ENCODE measurements at regions not wholly inside any gene's neighbourhood (a gene's known extent, or its start where the extent isn't known, plus 50 kb on each side); places are given as distances from the start of the nearest gene placed in this dataset.
A peak's percentile ranks its signal among the peaks of the same experiment; 100 is the strongest.

GRCh38 chr14:61953602-61954001, 191.4 kb downstream of the SNAPC1 start:
- peak overlapping the region; percentile 83 for H3K14ac ChIP-seq (replicated peaks; ENCODE audit: low read depth, low read length)
- peak overlapping the region; percentile 62; the same call in 1 of the 2 replicates for H3K27ac ChIP-seq (ENCODE audit: insufficient read depth, low read length)
- POLR2A ChIA-PET (ENCODE audit: unreplicated experiment) = interaction anchor here (0.6 kb wide), 1 partner anchor 42 kb away, joined by 3 read pairs; no protein-coding TSS in a partner anchor
- H3K4me1 ChIP-seq (ENCODE audit: control insufficient read depth, insufficient read depth, low read length) = peaks cover 8% of the 10 kb centered on the region
- H3K9ac ChIP-seq (ENCODE audit: low read depth, low read length) = no peak overlapping the region
- H4K20me1 ChIP-seq (ENCODE audit: insufficient read depth, low read length) = no peaks in the 10 kb centered on the region
- H3K9me1 ChIP-seq (ENCODE audit: insufficient read depth, low read length) = peaks cover 3% of the 10 kb centered on the region; the same call in 1 of the 2 replicates
- DNase-seq (peak; percentile 47), ATAC-seq (ENCODE audit: low read depth) (peak; percentile 88)
- peak overlapping the region; percentile 53; the same call in 1 of the 2 replicates for H3K4me2 ChIP-seq (ENCODE audit: low read depth, low read length)
- BruUV-seq (replicated peaks) = no TSS peak
- H3K4ac ChIP-seq (ENCODE audit: low read depth, low read length) = peak overlapping the region; percentile 71
- peak overlapping the region; percentile 88 for H3K18ac ChIP-seq (ENCODE audit: low read depth, low read length)
- H2AFZ ChIP-seq (replicated peaks; ENCODE audit: low read length, poor library complexity) = peak overlapping the region; percentile 67
- H2BK20ac ChIP-seq (ENCODE audit: low read depth, low read length) = peak overlapping the region; percentile 83
- H3K4me3 ChIP-seq (ENCODE audit: insufficient read depth, low read depth, low read length) = no peak overlapping the region
- H3K9me3 ChIP-seq (ENCODE audit: control insufficient read depth, insufficient read depth, low read length) = peaks cover 3% of the 10 kb centered on the region; the same call in 1 of the 2 replicates
- H2BK5ac ChIP-seq (ENCODE audit: low read depth, low read length, poor library complexity, severe bottlenecking) = peak overlapping the region; percentile 78
- dilution Hi-C loops (cut with HindIII; ENCODE audit: low sequenced_read_pairs, unreplicated experiment) (no loop called here), in situ Hi-C loops (cut with MboI; ENCODE audit: low sequenced_read_pairs) (no loop called here), intact Hi-C loops (cut with micrococcal nuclease) (no loop called here)
- no peaks in the 10 kb centered on the region for H3K27me3 ChIP-seq (ENCODE audit: control insufficient read depth, insufficient read depth, low read length)
- H4K8ac ChIP-seq (ENCODE audit: low read depth in 2 of 2, low read length in 2 of 2) = peak overlapping the region in 1 of 2 experiments; percentile 68; a peak in 2 of 4 replicates
- no peak for TF ChIP-seq RAD21 (IDR thresholded peaks at IDR 0.05; ENCODE audit: low read length)
- TF ChIP-seq, protein P1, sequence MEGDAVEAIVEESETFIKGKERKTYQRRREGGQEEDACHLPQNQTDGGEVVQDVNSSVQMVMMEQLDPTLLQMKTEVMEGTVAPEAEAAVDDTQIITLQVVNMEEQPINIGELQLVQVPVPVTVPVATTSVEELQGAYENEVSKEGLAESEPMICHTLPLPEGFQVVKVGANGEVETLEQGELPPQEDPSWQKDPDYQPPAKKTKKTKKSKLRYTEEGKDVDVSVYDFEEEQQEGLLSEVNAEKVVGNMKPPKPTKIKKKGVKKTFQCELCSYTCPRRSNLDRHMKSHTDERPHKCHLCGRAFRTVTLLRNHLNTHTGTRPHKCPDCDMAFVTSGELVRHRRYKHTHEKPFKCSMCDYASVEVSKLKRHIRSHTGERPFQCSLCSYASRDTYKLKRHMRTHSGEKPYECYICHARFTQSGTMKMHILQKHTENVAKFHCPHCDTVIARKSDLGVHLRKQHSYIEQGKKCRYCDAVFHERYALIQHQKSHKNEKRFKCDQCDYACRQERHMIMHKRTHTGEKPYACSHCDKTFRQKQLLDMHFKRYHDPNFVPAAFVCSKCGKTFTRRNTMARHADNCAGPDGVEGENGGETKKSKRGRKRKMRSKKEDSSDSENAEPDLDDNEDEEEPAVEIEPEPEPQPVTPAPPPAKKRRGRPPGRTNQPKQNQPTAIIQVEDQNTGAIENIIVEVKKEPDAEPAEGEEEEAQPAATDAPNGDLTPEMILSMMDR (conservative IDR thresholded peaks at IDR 0.05; ENCODE audit: low read depth, low read length) = 0 out of 2 replicates have a peak, but pooled peaks have one; percentile 6
- peak overlapping the region; percentile 78; the same call in 1 of the 2 replicates for H2AK5ac ChIP-seq (ENCODE audit: low read depth, low read length)
- H3K36me3 ChIP-seq (ENCODE audit: control insufficient read depth, insufficient read depth, low read length) = no peaks in the 10 kb centered on the region
- H2BK15ac ChIP-seq (ENCODE audit: low read depth, low read length) = peak overlapping the region; percentile 90; the same call in 2 of the 3 replicates
- peak overlapping the region; percentile 92 for H4K5ac ChIP-seq (ENCODE audit: low read depth, low read length)
- H2AK9ac ChIP-seq (replicated peaks; ENCODE audit: low read depth, low read length, poor library complexity) = peak overlapping the region; percentile 11
- CTCF ChIA-PET = interaction anchor here (0.6 kb wide), 6 partner anchors 10 to 1687 kb away, joined by 3 to 8 read pairs (median 4); no protein-coding TSS in a partner anchor
- H3K23ac ChIP-seq (ENCODE audit: low read depth, low read length) = peak overlapping the region; percentile 49; the same call in 1 of the 2 replicates
- peak overlapping the region; percentile 72 for H2BK120ac ChIP-seq (ENCODE audit: low read depth, low read length)
- no CpG with 5 or more reads among the region's 1 CpG for WGBS, 2 experiments (ENCODE audit: extremely low coverage in 2 of 2, insufficient read length in 1 of 2)
- no peak overlapping the region for H3K56ac ChIP-seq (ENCODE audit: extremely low read depth, insufficient read depth, low read length)
- peak overlapping the region; percentile 71 for H4K91ac ChIP-seq (ENCODE audit: insufficient read depth, low read depth, low read length)
- H3K79me1 ChIP-seq (ENCODE audit: low read depth in 1 of 2, low read length in 2 of 2) = peaks cover 4 to 11% of the 10 kb centered on the region in 2 experiments; a peak in 3 of 4 replicates

Data from IMR-90 (cell line).